GM12878 (cell line): ENCODE measurements at regions not wholly inside any gene's neighbourhood (a gene's known extent, or its start where the extent isn't known, plus 50 kb on each side); places are given as distances from the start of the nearest gene placed in this dataset.

Source experiments
- ATAC-seq: fragments of 200-7000 bp; cut with Tn5 transposase; 3 replicates; pipeline ENCODE4 v1.9.1; 2020; ENCODE audit warnings: mild to moderate bottlenecking, moderate library complexity
- BruUV-seq: library from RNA; stranded (reverse); fragments of 400-500 nt; replicated peaks from 2 replicates; lab custom pipeline; 2021; lab: Mats Ljungman, UMichigan
- CTCF ChIA-PET: fragments of 300-600 bp; sonication (Branson Sonifier 250); formaldehyde crosslinking; extraction: SDS; loops from one replicate; lab custom pipeline; 2021; ENCODE audit warnings: inconsistent platforms; lab: Yijun Ruan, JAX
- POLR2A ChIA-PET: fragments of 350-600 bp; formaldehyde crosslinking; extraction: SDS; loops from one replicate; lab custom pipeline; 2021; ENCODE audit warnings: inconsistent platforms; lab: Charles Lee
- RAD21 ChIA-PET: fragments of 300-600 bp; sonication (Branson Sonifier 250); formaldehyde crosslinking; loops from one replicate; lab custom pipeline; 2023; ENCODE audit warnings: antibody characterized with exemption; ENCODE audit not compliant: unreplicated experiment; lab: Charles Lee
- SMC1A ChIA-PET: fragments of 300-600 bp; sonication (Branson Sonifier 250); formaldehyde crosslinking; loops from one replicate; lab custom pipeline; 2023; ENCODE audit not compliant: unreplicated experiment, uncharacterized antibody; lab: Charles Lee
- DNase-seq: peaks from one replicate; pipeline ENCODE4 v3.0.0-alpha.2; 2011; ENCODE audit warnings: low read depth, low spot score
- FAIRE-seq: peaks from 3 replicates; lab custom pipeline; 2011; peaks lifted over from hg19 to GRCh38; lab: Jason Lieb, UNC
- H2AFZ ChIP-seq: 2 replicates; pipeline ENCODE4 v1.6.0; 2011; ENCODE audit warnings: low read depth, low read length, control low read depth; ENCODE audit not compliant: control insufficient read depth
- H3K27ac ChIP-seq: 2 replicates; pipeline ENCODE4 v1.5.1; 2011; ENCODE audit warnings: control low read depth; ENCODE audit not compliant: control insufficient read depth, insufficient read depth
- H3K27me3 ChIP-seq, 2 experiments: replicated peaks in 1 of 2; 2 replicates each; pipeline versions ENCODE4 v1.6.0 to v1.6.1; 2011; ENCODE audit warnings: low read length in 1 of 2; ENCODE audit not compliant: control insufficient read depth in 2 of 2, insufficient read depth in 2 of 2
- H3K36me3 ChIP-seq, 2 experiments: 2 replicates each; pipeline ENCODE4 v1.5.1; 2011; ENCODE audit warnings: low read length in 1 of 2; ENCODE audit not compliant: control insufficient read depth in 2 of 2, insufficient read depth in 2 of 2
- H3K4me1 ChIP-seq: 2 replicates; pipeline ENCODE4 v1.6.1; 2011; ENCODE audit warnings: mild to moderate bottlenecking, low read length, moderate library complexity, mixed read lengths; ENCODE audit not compliant: control insufficient read depth, insufficient read depth
- H3K4me2 ChIP-seq: 2 replicates; pipeline ENCODE4 v1.6.0; 2011; ENCODE audit warnings: control low read depth; ENCODE audit not compliant: control insufficient read depth, insufficient read depth
- H3K4me3 ChIP-seq: fragments of 200-600 bp; sonication (generic); 2 replicates; pipeline ENCODE4 v1.5.1; 2016
- H3K79me2 ChIP-seq: 2 replicates; pipeline ENCODE4 v1.6.0; 2011; ENCODE audit warnings: low read length; ENCODE audit not compliant: control insufficient read depth, insufficient read depth
- H3K9ac ChIP-seq: 2 replicates; pipeline ENCODE4 v1.8.0; 2011; ENCODE audit warnings: low read length, control low read depth, mixed read lengths; ENCODE audit not compliant: control insufficient read depth, insufficient read depth
- H3K9me3 ChIP-seq: replicated peaks from 3 replicates; pipeline ENCODE4 v1.5.1; 2011; ENCODE audit warnings: mild to moderate bottlenecking, low read length; ENCODE audit not compliant: control insufficient read depth, insufficient read depth
- H4K20me1 ChIP-seq: 2 replicates; pipeline ENCODE4 v1.6.0; 2011; ENCODE audit not compliant: control insufficient read depth, insufficient read depth
- ATF3 ChIP-seq: IDR thresholded peaks from 2 replicates; pipeline ENCODE4 v1.6.1; 2011; ENCODE audit warnings: low read depth, mild to moderate bottlenecking, low read length, moderate library complexity, borderline replicate concordance; ENCODE audit errors: extremely low read depth
- FOXK2 ChIP-seq: fragments of 450-650 bp; IDR thresholded peaks from 2 replicates; pipeline ENCODE4 v1.6.1; 2017; ENCODE audit warnings: mild to moderate bottlenecking, moderate library complexity
- IKZF2 ChIP-seq, 2 experiments: fragments of 450-650 bp; IDR thresholded peaks; 2 replicates each; pipeline ENCODE4 v1.6.1; 2017; ENCODE audit warnings: mild to moderate bottlenecking in 2 of 2, moderate library complexity in 2 of 2
- PAX8 ChIP-seq: fragments of 450-650 bp; IDR thresholded peaks from 2 replicates; pipeline ENCODE4 v1.6.1; 2017; ENCODE audit warnings: mild to moderate bottlenecking, moderate library complexity
- PBX3 ChIP-seq: IDR thresholded peaks from 2 replicates; pipeline ENCODE4 v1.6.1; 2011; ENCODE audit warnings: mild to moderate bottlenecking, low read depth, low read length, moderate library complexity; ENCODE audit not compliant: insufficient replicate concordance
- RFX5 ChIP-seq: IDR thresholded peaks from 2 replicates; pipeline ENCODE4 v1.6.1; 2011; ENCODE audit warnings: low read depth, low read length, improper control_type of control experiment
- SIN3A ChIP-seq: IDR thresholded peaks from 2 replicates; pipeline ENCODE4 v1.6.1; 2012; ENCODE audit warnings: low read depth, low read length, improper control_type of control experiment
- SMAD1 ChIP-seq: fragments of 450-650 bp; IDR thresholded peaks from 2 replicates; pipeline ENCODE4 v1.6.1; 2018; ENCODE audit warnings: mild to moderate bottlenecking, low read depth; ENCODE audit not compliant: partially characterized antibody
- STAT3 ChIP-seq: IDR thresholded peaks from 2 replicates; pipeline ENCODE4 v1.6.1; 2011; ENCODE audit warnings: low read depth, low read length, improper control_type of control experiment
- TAF1 ChIP-seq: IDR thresholded peaks from 2 replicates; pipeline ENCODE4 v1.6.1; 2011; ENCODE audit warnings: mild to moderate bottlenecking, low read depth, low read length, borderline replicate concordance
- TARDBP ChIP-seq: IDR thresholded peaks from 2 replicates; pipeline ENCODE4 v1.6.1; 2016; ENCODE audit warnings: borderline replicate concordance
- WGBS: methylation state at CpG from one replicate; pipeline ENCODE4 v1.1.6; 2016; ENCODE audit warnings: low lambda C conversion rate; ENCODE audit not compliant: insufficient replicate concordance, insufficient coverage; ENCODE audit errors: missing lambda C conversion rate; 5-methylcytosine and 5-hydroxymethylcytosine counted together
- in situ Hi-C: fragments of 300-500 bp; cut with MboI; formaldehyde crosslinking; loops from 9 replicates; pipeline ENCODE4 v1.14.3; 2018; ENCODE audit warnings: mixed read lengths
- intact Hi-C: fragments of 100-400 bp; cut with micrococcal nuclease; formaldehyde crosslinking; loops from one replicate; pipeline ENCODE4 v1.14.2; 2022; ENCODE audit not compliant: unreplicated experiment
- TF ChIP-seq, protein P1 (sequence below): fragments of 450-650 bp; IDR thresholded peaks from 2 replicates; pipeline ENCODE4 v1.6.1; 2017; ENCODE audit warnings: mild to moderate bottlenecking

- Histone ChIP-seq H3K36me3 (no peaks in the 10 kb centered on the region), H3K9me3 (no peaks in the 10 kb centered on the region), H3K27ac (no peak overlapping the region), H4K20me1 (no peaks in the 10 kb centered on the region), H2AFZ (no peak overlapping the region), H3K9ac (no peak overlapping the region), H3K4me1 (no peaks in the 10 kb centered on the region), H3K4me2 (no peak overlapping the region), H3K79me2 (no peaks in the 10 kb centered on the region), H3K4me3 (no peak overlapping the region), H3K27me3 (no peaks in the 10 kb centered on the region)
- DNase-seq (no peak), FAIRE-seq (no peak), ATAC-seq (peak; percentile 54; the same call in 2 of the 3 replicates)
- ChIA-PET RAD21 (no interaction called here), POLR2A (no interaction called here), SMC1A (interaction anchor here (0.5 kb wide), 1 partner anchor 134 kb away, joined by 3 read pairs; no protein-coding TSS in a partner anchor), CTCF (interaction anchor here (0.8 kb wide), 1 partner anchor 94 kb away, joined by 3 read pairs; no protein-coding TSS in a partner anchor)
- no TSS peak for BruUV-seq
- TF ChIP-seq STAT3 (no peak), SMAD1 (no peak), IKZF2 (IDR thresholded peaks at IDR 0.05) (no peak), TARDBP (no peak), TAF1 (no peak), RFX5 (no peak), PAX8 (no peak), FOXK2 (no peak), PBX3 (no peak), ATF3 (no peak), SIN3A (no peak)
- TF ChIP-seq, protein P1, sequence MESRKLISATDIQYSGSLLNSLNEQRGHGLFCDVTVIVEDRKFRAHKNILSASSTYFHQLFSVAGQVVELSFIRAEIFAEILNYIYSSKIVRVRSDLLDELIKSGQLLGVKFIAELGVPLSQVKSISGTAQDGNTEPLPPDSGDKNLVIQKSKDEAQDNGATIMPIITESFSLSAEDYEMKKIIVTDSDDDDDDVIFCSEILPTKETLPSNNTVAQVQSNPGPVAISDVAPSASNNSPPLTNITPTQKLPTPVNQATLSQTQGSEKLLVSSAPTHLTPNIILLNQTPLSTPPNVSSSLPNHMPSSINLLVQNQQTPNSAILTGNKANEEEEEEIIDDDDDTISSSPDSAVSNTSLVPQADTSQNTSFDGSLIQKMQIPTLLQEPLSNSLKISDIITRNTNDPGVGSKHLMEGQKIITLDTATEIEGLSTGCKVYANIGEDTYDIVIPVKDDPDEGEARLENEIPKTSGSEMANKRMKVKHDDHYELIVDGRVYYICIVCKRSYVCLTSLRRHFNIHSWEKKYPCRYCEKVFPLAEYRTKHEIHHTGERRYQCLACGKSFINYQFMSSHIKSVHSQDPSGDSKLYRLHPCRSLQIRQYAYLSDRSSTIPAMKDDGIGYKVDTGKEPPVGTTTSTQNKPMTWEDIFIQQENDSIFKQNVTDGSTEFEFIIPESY = no peak
- in situ Hi-C loops = no loop called here
- WGBS = 86% methylated on average over 1 of the region's 1 CpG
- intact Hi-C loops = no loop called here
Observed at GRCh38 chr5:23302438-23302837, 205.0 kb upstream of the PRDM9 start.
